ENCODE measurements at regions not wholly inside any gene's neighbourhood (a gene's known extent, or its start where the extent isn't known, plus 50 kb on each side); places are given as distances from the start of the nearest gene placed in this dataset.

GRCh38 chr18:22515250-22515649, 97.5 kb upstream of the CTAGE1 start:
- TF ChIP-seq CTCF (IDR thresholded peaks at IDR 0.05; ENCODE audit: low read length) (no peak), EZH2 (IDR thresholded peaks at IDR 0.05; ENCODE audit: borderline replicate concordance, low read length) (no peak)
